HUES6 (cell line): ENCODE measurements at regions not wholly inside any gene's neighbourhood (a gene's known extent, or its start where the extent isn't known, plus 50 kb on each side); places are given as distances from the start of the nearest gene placed in this dataset.

Source experiments
- H3K27ac ChIP-seq: 2 replicates; pipeline ENCODE4 v1.7.0; 2013; ENCODE audit warnings: low read depth, mild to moderate bottlenecking, low read length, inconsistent platforms
- H3K27me3 ChIP-seq: 2 replicates; pipeline ENCODE4 v1.6.1; 2013; ENCODE audit warnings: low read length; ENCODE audit not compliant: control insufficient read depth, insufficient read depth
- H3K36me3 ChIP-seq: 2 replicates; pipeline ENCODE4 v1.6.1; 2013; ENCODE audit warnings: low read length; ENCODE audit not compliant: control insufficient read depth, insufficient read depth
- H3K4me1 ChIP-seq: 2 replicates; pipeline ENCODE4 v1.6.1; 2013; ENCODE audit warnings: low read length; ENCODE audit not compliant: control insufficient read depth, insufficient read depth
- H3K4me3 ChIP-seq: 2 replicates; pipeline ENCODE4 v1.5.1; 2013; ENCODE audit warnings: low read depth, low read length
- H3K9ac ChIP-seq: one replicate; pipeline ENCODE4 v1.6.1; 2013; ENCODE audit warnings: mild to moderate bottlenecking, low read length
- H3K9me3 ChIP-seq: 2 replicates; pipeline ENCODE4 v1.6.1; 2013; ENCODE audit warnings: low read depth, low read length; ENCODE audit not compliant: control insufficient read depth, insufficient read depth

- Histone ChIP-seq H3K36me3 (peaks cover 6% of the 10 kb centered on the region; the same call in 1 of the 2 replicates), H3K4me1 (peaks cover 10% of the 10 kb centered on the region), H3K9me3 (no peaks in the 10 kb centered on the region), H3K4me3 (no peak overlapping the region), H3K27me3 (no peaks in the 10 kb centered on the region), H3K9ac (no peak overlapping the region), H3K27ac (no peak overlapping the region)
Observed at GRCh38 chr6:144749263-144749662, 464.1 kb downstream of the UTRN start.

- Histone ChIP-seq H3K4me3 (no peak overlapping the region), H3K9ac (no peak overlapping the region), H3K4me1 (no peaks in the 10 kb centered on the region), H3K27me3 (no peaks in the 10 kb centered on the region), H3K27ac (no peak overlapping the region), H3K9me3 (no peaks in the 10 kb centered on the region), H3K36me3 (peaks cover 6% of the 10 kb centered on the region; the same call in 1 of the 2 replicates)
Observed at GRCh38 chr6:144753023-144753705, 468.0 kb downstream of the UTRN start.

DNA sequence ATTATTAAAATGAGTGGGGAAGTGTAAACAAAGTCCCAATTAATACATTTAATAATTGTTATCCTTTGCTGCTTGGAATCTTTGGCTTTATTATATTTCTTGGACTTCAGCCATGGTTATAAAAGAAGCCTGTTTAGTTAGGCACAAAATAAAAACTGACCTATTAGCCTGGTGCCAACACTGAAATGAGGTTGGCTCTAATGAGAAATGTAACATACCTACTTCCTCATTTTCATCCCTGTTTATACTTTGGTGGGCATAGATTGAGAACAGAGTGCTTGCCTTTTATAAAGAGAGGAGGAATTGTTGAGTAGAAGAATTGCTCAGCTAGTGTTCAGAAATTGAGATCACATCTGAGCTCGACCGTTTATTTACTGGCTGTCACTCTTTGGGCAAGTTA lies 471.3 kb downstream of the UTRN start:
- H3K36me3 ChIP-seq, result peaks cover 6% of the 10 kb centered on the region; the same call in 1 of the 2 replicates
- no peaks in the 10 kb centered on the region for H3K27me3 ChIP-seq
- H3K4me1 ChIP-seq, result no peaks in the 10 kb centered on the region
- no peak overlapping the region for H3K4me3 ChIP-seq
- H3K9ac ChIP-seq, result no peak overlapping the region
- no peaks in the 10 kb centered on the region for H3K9me3 ChIP-seq
- H3K27ac ChIP-seq, result no peak overlapping the region

- no peaks in the 10 kb centered on the region for H3K27me3 ChIP-seq
- H3K27ac ChIP-seq, result no peak overlapping the region
- no peak overlapping the region for H3K4me3 ChIP-seq
- H3K4me1 ChIP-seq, result no peaks in the 10 kb centered on the region
- H3K9ac ChIP-seq, result no peak overlapping the region
- peaks cover 4% of the 10 kb centered on the region; the same call in 1 of the 2 replicates for H3K36me3 ChIP-seq
- H3K9me3 ChIP-seq, result no peaks in the 10 kb centered on the region
Observed at GRCh38 chr6:144757299-144757698, 472.2 kb downstream of the UTRN start.

GRCh38 chr6:144757730-144758129 lies 472.6 kb downstream of the UTRN start:
- H3K9ac ChIP-seq, result no peak overlapping the region
- no peaks in the 10 kb centered on the region for H3K27me3 ChIP-seq
- H3K4me1 ChIP-seq, result no peaks in the 10 kb centered on the region
- H3K36me3 ChIP-seq, result peaks cover 4% of the 10 kb centered on the region; the same call in 1 of the 2 replicates
- no peak overlapping the region for H3K4me3 ChIP-seq
- H3K9me3 ChIP-seq, result no peaks in the 10 kb centered on the region
- no peak overlapping the region for H3K27ac ChIP-seq

- no peaks in the 10 kb centered on the region for H3K4me1 ChIP-seq
- no peaks in the 10 kb centered on the region for H3K36me3 ChIP-seq
- H3K27ac ChIP-seq, result no peak overlapping the region
Observed at GRCh38 chr6:144758602-144759001, 473.5 kb downstream of the UTRN start.

GRCh38 chr6:144762469-144762868 lies 477.3 kb downstream of the UTRN start:
- no peaks in the 10 kb centered on the region for H3K4me1 ChIP-seq
- no peak overlapping the region for H3K4me3 ChIP-seq
- H3K27ac ChIP-seq, result no peak overlapping the region
- H3K9me3 ChIP-seq, result no peaks in the 10 kb centered on the region
- no peaks in the 10 kb centered on the region for H3K27me3 ChIP-seq
- H3K36me3 ChIP-seq, result no peaks in the 10 kb centered on the region
- no peak overlapping the region for H3K9ac ChIP-seq

More at GRCh38 chr6:144758602-144759001, 473.5 kb downstream of the UTRN start:
- no peaks in the 10 kb centered on the region for H3K27me3 ChIP-seq
- no peaks in the 10 kb centered on the region for H3K9me3 ChIP-seq
- no peak overlapping the region for H3K9ac ChIP-seq
- no peak overlapping the region for H3K4me3 ChIP-seq

DNA sequence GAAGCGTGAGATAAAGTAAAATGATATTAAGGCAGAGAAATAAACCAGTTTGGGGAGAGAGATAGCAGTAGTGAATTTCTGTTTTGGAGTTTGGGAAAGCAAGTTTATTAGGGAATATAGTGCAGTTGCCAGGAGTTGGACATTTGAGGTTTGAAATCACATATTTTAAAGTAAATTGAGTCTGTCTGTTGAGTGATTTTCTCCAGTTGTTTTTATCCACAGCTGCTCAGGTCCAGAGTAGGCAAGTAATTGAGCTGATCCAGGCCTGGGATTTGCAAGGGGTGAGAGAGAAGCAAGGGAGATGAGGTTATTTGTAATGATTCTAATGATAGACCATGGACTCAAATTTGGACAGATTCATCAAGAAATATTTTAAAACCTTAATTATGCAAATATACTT lies 481.9 kb downstream of the UTRN start:
- peaks cover 9% of the 10 kb centered on the region; the same call in 1 of the 2 replicates for H3K4me1 ChIP-seq
- no peaks in the 10 kb centered on the region for H3K27me3 ChIP-seq
- H3K4me3 ChIP-seq, result no peak overlapping the region

GRCh38 chr6:144768551-144769075 lies 483.5 kb downstream of the UTRN start:
- Histone ChIP-seq H3K27me3 (no peaks in the 10 kb centered on the region), H3K27ac (no peak overlapping the region), H3K9me3 (no peaks in the 10 kb centered on the region), H3K9ac (no peak overlapping the region), H3K36me3 (no peaks in the 10 kb centered on the region), H3K4me3 (no peak overlapping the region), H3K4me1 (peaks cover 9% of the 10 kb centered on the region; the same call in 1 of the 2 replicates)

More for the DNA sequence above, 481.9 kb downstream of the UTRN start:
- Histone ChIP-seq H3K9ac (no peak overlapping the region), H3K27ac (no peak overlapping the region), H3K36me3 (no peaks in the 10 kb centered on the region), H3K9me3 (no peaks in the 10 kb centered on the region)

- Histone ChIP-seq H3K9me3 (no peaks in the 10 kb centered on the region), H3K4me3 (no peak overlapping the region), H3K4me1 (peaks cover 9% of the 10 kb centered on the region; the same call in 1 of the 2 replicates), H3K27me3 (no peaks in the 10 kb centered on the region), H3K27ac (no peak overlapping the region), H3K9ac (no peak overlapping the region), H3K36me3 (no peaks in the 10 kb centered on the region)
Observed at GRCh38 chr6:144769142-144769541, 484.0 kb downstream of the UTRN start.

GRCh38 chr6:144776031-144776819 lies 491.1 kb downstream of the UTRN start:
- Histone ChIP-seq H3K27me3 (no peaks in the 10 kb centered on the region), H3K27ac (no peak overlapping the region), H3K9ac (no peak overlapping the region), H3K4me1 (peaks cover 6% of the 10 kb centered on the region; the same call in 1 of the 2 replicates), H3K4me3 (no peak overlapping the region), H3K9me3 (no peaks in the 10 kb centered on the region), H3K36me3 (no peaks in the 10 kb centered on the region; the same call in 1 of the 2 replicates)
